ENCODE measurements at regions not wholly inside any gene's neighbourhood (a gene's known extent, or its start where the extent isn't known, plus 50 kb on each side); places are given as distances from the start of the nearest gene placed in this dataset.

GRCh38 chr3:26472345-26472744 is 150.2 kb upstream of the LRRC3B start:
- intact Hi-C loops (cut with DNase I) = no loop called here
- Histone ChIP-seq H3K27me3 (no peaks in the 10 kb centered on the region), H3K4me3 (no peak overlapping the region), H3K27ac (no peak overlapping the region), H3K36me3 (no peaks in the 10 kb centered on the region), H3K4me1 (no peaks in the 10 kb centered on the region), H3K9me3 (peaks cover 0 to 18% (median 0%) of the 10 kb centered on the region in 12 donors)
- DNase-seq (no peak), ATAC-seq (no peak)
- no peak for TF ChIP-seq CTCF (IDR thresholded peaks at IDR 0.05)
- no peak for TF ChIP-seq POLR2A (IDR thresholded peaks at IDR 0.05)
- 90 to 94% (median 92%) methylated on average over 6 of the region's 6 CpGs for WGBS, 4 donors

GRCh38 chr3:26474706-26475105 is 147.9 kb upstream of the LRRC3B start:
- no peak for DNase-seq
- H3K9me3 ChIP-seq = peaks cover 0 to 3% (median 0%) of the 10 kb centered on the region in 12 donors
- intact Hi-C loops (cut with DNase I) = no loop called here
- no peak overlapping the region for H3K27ac ChIP-seq
- ATAC-seq = no peak
- no peak for TF ChIP-seq POLR2A (IDR thresholded peaks at IDR 0.05)
- TF ChIP-seq CTCF (IDR thresholded peaks at IDR 0.05) = no peak
- H3K4me1 ChIP-seq = no peaks in the 10 kb centered on the region
- H3K36me3 ChIP-seq = no peaks in the 10 kb centered on the region
- H3K27me3 ChIP-seq = no peaks in the 10 kb centered on the region
- WGBS, 4 donors = 89 to 91% (median 90%) methylated on average over 3 of the region's 3 CpGs
- no peak overlapping the region for H3K4me3 ChIP-seq

GRCh38 chr3:26480377-26480776 is 142.2 kb upstream of the LRRC3B start:
- intact Hi-C loops (cut with DNase I) = no loop called here
- DNase-seq (no peak), ATAC-seq (no peak)
- H3K27me3 ChIP-seq = no peaks in the 10 kb centered on the region
- H3K4me1 ChIP-seq = no peaks in the 10 kb centered on the region
- no peak for TF ChIP-seq CTCF (IDR thresholded peaks at IDR 0.05)
- TF ChIP-seq POLR2A (IDR thresholded peaks at IDR 0.05) = no peak
- peaks cover 0 to 3% (median 0%) of the 10 kb centered on the region in 12 donors for H3K9me3 ChIP-seq
- H3K36me3 ChIP-seq = no peaks in the 10 kb centered on the region
- no peak overlapping the region for H3K27ac ChIP-seq
- H3K4me3 ChIP-seq = no peak overlapping the region

GRCh38 chr3:26484140-26484539 is 138.4 kb upstream of the LRRC3B start:
- no peaks in the 10 kb centered on the region for H3K4me1 ChIP-seq
- ATAC-seq = no peak
- no peaks in the 10 kb centered on the region for H3K27me3 ChIP-seq
- intact Hi-C loops (cut with DNase I) = no loop called here
- H3K36me3 ChIP-seq = no peaks in the 10 kb centered on the region
- no peak overlapping the region for H3K27ac ChIP-seq
- no peak overlapping the region for H3K4me3 ChIP-seq
- peaks cover 0 to 3% (median 0%) of the 10 kb centered on the region in 12 donors for H3K9me3 ChIP-seq
- no peak for DNase-seq
- WGBS, 4 donors = 67 to 75% (median 73%) methylated on average over 4 of the region's 4 CpGs
- TF ChIP-seq CTCF (IDR thresholded peaks at IDR 0.05) (peak in 3 of 12 donors; percentile 9 to 21 (median 15)), POLR2A (IDR thresholded peaks at IDR 0.05) (no peak)
